ENCODE measurements at regions not wholly inside any gene's neighbourhood (a gene's known extent, or its start where the extent isn't known, plus 50 kb on each side); places are given as distances from the start of the nearest gene placed in this dataset.

GRCh38 chr3:35867791-35868190 is 228.5 kb downstream of the ARPP21 start:
- TF ChIP-seq YY1 (IDR thresholded peaks at IDR 0.05; ENCODE audit: insufficient read depth, insufficient read length) (no peak), ZNF274 (IDR thresholded peaks at IDR 0.05; ENCODE audit: low read depth, low read length) (no peak), SUZ12 (IDR thresholded peaks at IDR 0.05; ENCODE audit: extremely low read depth, insufficient read depth, insufficient read length) (no peak)
